ENCODE measurements at regions not wholly inside any gene's neighbourhood (a gene's known extent, or its start where the extent isn't known, plus 50 kb on each side); places are given as distances from the start of the nearest gene placed in this dataset.

DNA sequence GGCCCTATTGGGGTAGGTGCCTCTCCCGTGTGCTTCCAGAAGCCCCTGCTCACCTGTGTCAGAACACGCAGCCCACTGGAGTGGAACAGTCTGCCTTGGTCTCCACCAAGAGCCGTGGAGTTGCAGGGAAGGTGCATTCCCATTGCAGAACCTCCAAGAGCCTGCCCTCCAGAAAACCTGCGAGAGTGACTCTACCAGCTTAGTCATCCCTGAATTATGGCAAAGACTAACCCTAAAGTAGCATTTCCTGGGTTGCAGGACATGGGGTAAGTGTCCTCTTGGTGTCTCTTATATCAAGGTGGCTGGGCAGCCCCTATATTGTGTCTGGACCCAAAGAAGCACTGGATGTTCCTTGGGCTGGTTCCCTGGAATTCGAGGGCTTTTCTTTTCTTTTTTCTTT is 224.6 kb downstream of the BCOR start:
- DNase-seq, result no peak

GRCh38 chrX:39874202-39874816 is 223.4 kb downstream of the BCOR start:
- no peak for DNase-seq

DNA sequence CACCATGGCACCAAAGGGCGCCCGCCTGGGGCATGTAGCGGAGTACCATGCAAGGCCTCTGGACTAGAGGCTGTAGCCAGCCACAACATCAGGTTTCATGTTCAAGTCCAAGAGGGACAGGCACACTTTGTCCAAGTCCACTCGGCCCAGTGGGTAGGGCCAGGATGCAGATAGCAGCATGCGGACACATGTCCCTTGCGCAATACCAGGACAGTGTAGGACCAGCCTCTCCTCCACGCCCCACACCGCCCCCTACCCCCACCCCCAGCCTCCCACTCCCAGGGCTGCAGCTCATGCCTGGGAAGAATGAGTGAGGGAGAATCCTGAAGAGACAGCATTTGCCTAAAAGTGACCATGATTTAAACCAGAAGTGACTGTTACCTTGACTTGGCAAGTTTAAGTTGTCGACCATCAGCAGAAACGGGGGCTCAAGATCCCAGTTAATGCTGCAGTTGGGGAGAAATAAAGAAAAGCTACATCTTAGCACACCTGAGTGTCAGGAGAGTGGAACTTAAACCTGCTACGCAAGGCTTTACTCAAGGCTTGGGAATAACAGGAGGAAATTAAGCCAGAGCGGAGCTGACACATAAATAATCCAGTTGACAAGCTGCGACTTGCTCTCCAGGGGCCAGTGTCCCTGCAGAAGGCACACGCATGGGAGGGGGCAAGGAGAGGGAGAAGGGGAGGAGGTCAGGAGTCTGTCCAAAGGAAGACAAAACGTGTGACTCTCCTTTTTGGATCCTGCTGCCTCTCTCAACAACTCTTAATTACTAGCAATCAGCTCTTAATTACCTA is 221.7 kb downstream of the BCOR start:
- peak; percentile 87 for DNase-seq

GRCh38 chrX:39877905-39878304 is 219.9 kb downstream of the BCOR start:
- no peak for DNase-seq

DNA sequence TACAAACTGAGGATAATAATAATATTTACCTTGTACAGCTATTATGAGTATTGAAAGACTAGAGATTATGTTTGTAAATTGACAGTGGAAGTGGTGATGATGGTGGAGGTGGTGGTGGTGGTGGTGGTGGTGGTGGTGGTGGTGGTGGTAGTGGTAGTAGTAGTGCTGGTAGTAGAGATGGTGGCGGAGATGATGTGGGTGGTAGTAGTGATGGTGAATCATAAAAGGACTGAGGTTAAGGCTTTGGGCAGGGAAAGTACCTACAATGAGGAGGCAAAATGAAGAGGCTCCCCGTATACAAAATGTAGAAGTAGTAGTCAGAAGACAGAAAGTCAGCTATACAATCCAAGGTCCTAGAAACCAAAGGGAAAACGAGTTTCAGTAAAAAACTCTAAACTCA is 214.1 kb downstream of the BCOR start:
- no peak for DNase-seq

- no peak for DNase-seq
These were observed 211.5 kb downstream of the BCOR start for GRCh38 chrX:39886282-39886681.

GRCh38 chrX:39888730-39889129 is 209.0 kb downstream of the BCOR start:
- no peak for DNase-seq

DNA sequence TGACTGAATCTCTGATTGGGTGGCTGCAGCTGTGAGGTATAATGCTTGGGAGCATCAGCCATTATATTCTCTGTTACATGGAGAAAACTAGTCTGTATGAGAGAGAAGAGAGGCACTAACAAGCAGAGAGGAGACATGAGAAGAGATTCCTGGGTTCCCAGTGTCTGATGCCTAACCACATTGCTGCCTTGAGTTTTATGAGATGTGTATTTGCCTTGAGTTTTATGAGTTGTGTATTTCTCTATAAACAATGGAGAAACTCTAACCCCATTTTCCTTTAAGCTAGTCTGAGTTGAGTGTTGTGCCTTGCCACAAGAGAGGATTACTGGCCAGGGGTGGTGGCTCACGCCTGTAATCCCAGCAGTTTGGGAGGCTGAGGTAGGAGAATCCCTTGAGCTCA is 208.1 kb downstream of the BCOR start:
- DNase-seq, result no peak

DNA sequence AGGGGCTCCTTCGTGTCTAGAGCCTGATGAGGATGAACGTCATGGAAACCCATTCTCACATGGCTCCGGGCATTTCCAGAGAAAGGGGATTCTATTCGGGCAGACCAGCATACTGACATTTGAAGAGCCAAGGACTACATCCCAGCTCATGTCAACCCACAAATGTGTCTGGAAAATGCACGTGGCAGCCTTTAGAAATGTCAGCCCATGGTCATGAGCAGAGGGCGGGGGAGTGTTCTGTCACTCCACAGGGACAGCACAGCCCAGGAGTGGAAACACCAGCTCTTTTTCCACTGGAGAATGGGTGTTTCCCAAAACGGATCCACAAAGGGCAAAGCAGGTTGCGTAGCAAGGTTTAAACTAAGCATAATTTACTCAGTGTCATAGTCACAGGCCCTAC is 207.0 kb downstream of the BCOR start:
- DNase-seq, result no peak

DNA sequence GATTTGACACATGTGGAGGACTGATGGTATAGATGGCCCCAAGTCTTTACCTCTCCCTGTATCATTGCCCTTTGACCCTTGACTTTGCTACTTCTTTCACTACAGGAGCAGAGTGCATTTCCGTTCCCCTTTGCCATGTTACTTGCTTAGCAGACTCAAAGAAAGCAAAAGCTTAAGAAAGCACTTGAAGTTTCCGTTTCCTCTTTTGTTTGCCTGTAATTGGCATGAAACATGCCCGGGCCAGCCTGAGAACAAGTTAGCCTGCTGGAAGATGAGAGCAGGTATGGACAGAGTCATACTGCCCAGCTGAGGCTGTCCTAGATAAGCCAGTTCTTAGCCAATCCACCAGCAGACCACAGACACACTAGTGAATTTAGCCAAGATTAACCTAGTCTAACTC is 206.0 kb downstream of the BCOR start:
- DNase-seq, result no peak

- DNase-seq, result no peak
These were observed 204.1 kb downstream of the BCOR start for GRCh38 chrX:39893417-39894338.

GRCh38 chrX:39894683-39895082 is 203.1 kb downstream of the BCOR start:
- DNase-seq, result peak; percentile 60

GRCh38 chrX:39895218-39896110 is 202.3 kb downstream of the BCOR start:
- DNase-seq, result no peak

DNA sequence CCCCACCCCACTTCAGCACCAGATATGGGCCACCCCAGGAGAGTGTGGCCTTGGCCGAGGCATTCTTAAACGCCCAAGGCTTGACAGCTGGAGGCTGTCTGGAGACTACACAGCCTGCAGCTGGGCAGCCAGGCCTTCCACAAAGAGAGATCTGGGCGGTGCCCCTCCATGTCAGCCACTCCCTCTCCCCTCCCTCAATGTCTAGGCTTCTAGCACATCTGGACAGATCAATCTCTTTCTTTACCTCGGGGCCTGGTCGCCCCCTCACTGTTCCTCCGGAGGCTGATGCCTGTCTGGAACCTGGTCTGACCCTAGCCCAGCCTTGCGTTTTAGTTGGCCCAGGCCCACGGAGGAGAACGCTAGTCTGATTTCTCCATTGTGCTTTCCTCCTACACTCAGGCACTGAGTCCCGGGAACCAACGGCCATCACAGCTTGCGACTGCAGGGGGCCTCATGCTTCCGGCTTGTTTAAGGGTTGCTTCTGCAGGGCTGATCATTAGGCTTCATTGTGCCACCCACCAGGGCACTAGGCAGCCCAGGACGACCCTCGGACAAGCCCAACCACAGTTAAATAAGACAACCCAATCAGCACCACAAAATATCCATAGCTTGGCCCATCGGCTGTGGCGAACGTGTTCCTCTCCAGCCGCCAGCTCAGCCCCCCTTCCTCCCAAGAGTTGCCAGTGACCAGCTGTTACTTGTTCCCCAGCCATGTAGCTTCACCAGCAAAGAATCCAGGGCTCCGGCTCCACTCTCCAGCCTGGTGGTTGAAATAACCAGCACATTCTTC is 200.6 kb downstream of the BCOR start:
- DNase-seq, result peak; percentile 48

DNA sequence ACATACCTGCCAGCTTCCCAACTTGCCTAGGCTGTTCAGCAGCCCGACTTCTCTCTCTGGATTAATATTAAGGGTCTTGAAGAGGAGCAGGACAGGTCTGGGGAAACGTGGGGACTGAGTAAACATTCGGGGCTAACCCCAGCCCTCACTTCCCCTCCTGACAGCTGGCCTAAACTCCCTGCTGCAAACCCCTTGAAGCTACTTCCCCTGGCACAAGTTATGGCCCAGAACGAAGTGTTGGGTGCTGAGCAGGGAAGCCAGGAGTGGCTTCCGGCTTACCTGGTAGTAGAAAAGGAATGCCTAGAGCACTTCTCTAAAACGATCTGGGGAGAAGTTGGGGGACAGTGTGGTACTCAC is 200.0 kb downstream of the BCOR start:
- DNase-seq, result no peak

GRCh38 chrX:39898147-39898546 is 199.6 kb downstream of the BCOR start:
- DNase-seq, result no peak

DNA sequence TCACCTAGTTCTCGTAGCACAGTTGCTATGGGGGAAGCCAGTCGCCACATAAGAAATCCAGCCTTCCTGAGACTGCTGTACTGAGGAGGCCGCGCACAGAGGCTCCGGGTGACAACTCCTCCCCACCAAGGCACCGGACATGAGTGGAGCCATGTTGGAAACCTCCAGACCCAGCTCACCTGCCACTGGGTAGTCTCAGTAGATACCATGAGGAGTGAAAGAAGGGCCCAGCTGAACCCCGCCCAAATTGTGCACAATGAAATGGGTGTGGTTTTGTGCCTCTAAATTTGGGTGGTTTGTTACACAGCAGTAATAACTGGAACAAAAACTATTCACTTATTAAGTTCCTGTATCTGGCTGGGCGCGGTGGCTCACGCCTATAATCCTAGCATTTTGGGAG is 198.7 kb downstream of the BCOR start:
- no peak for DNase-seq

DNA sequence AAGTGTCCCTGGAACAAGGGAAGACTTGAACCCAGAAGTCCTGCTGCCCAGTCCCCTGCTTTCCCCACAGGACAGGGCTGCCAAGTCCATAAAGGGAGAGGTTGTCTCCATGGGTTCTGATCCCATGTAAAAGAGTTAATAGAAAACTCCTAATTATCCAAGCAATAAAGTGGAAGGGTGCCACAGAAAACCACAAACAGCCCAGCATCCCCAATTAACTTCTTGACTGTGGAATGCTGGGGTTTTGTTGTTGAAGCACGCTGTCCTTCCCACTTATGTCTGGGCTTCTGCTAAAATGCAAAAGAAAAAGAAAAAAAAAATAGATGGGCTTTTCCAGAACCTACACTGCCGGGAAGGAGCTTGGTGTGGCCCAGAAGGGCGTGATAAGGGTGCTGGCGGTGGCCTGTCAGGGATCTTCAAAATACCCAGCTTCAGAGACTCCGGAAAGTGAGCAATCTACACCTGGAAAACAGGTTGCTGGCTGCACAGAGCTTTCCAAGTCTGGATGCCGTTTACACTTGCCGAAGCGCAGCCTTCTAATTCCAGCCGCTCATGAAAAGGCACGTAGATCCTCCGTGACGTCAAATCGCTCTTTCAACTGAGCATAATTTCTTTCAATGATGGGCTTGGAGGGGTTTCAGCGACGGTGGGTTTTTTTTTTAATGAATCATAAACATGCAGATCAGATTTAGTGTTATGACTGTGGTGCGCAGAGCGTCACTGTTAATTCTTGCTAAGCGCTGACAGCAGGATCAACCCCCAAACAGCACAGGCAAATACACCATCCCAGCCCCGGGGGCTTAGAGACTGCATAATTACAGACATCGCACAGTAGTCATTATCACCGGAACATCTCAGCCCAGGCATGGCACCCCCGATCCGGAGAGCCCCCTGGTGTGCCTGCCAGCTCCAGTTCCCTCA is 197.6 kb downstream of the BCOR start:
- peak; percentile 72 for DNase-seq

DNA sequence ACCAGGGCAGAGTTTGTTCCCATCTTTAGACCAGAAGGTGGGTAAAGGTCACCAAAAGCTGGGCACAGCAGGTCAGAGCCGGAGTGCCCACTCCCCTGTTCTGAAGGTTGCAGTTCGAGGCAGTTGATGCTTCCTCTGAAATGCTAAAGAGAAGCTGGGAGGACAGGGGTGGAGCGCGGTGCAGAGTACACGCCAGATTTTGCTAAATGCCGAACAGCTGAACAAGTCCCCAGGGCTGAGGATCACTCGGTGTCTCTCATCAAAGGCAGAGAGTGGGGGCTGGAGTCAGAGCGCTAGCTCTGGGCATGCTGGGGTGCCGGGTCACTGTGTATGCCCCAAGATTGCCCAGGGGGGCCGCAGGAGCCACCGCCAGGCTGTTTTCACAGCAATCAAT is 197.0 kb downstream of the BCOR start:
- peak; percentile 71 for DNase-seq

DNA sequence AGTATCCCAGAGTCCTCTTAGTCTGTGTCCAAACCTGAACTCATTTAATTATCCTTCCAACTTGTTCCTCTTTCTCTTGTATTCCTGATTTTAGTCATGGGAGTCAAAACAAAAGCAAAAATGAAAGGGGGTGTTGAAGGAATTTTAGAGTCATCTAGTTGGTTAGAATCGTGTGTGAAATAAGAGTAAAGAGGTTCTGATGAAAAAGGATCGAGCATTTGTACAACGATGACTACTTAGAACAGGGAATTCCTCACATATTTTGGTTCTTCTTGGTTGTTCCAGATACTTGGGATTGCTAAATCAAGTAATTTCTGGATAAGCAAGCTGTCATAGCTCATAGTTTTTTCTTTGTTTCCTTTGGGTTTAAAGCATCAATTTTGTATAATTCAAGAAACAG is 194.4 kb downstream of the BCOR start:
- no peak for DNase-seq

DNA sequence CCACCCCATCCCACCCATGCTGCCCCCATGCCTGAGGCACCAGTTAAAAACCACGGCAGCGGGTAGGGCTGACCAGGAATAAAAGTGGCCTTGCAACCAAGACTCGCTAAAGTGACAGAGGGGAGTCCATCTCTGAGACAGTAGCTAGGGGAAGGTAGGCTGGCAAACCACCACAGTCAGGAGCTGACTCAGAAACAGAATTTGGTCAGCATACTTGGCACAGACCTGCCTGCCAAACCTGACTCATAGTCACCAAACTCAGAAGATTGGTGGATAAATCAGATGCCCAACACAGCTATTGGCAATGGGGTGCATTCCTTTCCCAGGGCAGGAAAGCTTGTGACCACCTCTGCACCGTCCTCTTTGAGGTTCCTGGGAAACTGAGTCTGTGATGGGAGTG is 193.8 kb downstream of the BCOR start:
- no peak for DNase-seq

Measured in NCI-H82 (cell line).